H1 (cell line): ENCODE measurements at regions not wholly inside any gene's neighbourhood (a gene's known extent, or its start where the extent isn't known, plus 50 kb on each side); places are given as distances from the start of the nearest gene placed in this dataset.

ENCODE experiments used
- CTCF ChIA-PET: fragments of 300-600 bp; sonication (Branson Sonifier 250); formaldehyde crosslinking; loops from one replicate; lab custom pipeline; 2021; ENCODE audit not compliant: partially characterized antibody; lab: Charles Lee
- POLR2A ChIA-PET: fragments of 300-600 bp; sonication (Branson Sonifier 250); formaldehyde crosslinking; loops from one replicate; lab custom pipeline; 2021; ENCODE audit warnings: inconsistent platforms; ENCODE audit not compliant: partially characterized antibody; lab: Charles Lee
- DNase-seq, 2 experiments: peaks; one replicate each; pipeline versions ENCODE4 v3.0.0 to v3.0.0-alpha.2; 2010 to 2022; ENCODE audit warnings: low spot score in 2 of 2, low read depth in 1 of 2, mixed read lengths in 1 of 2
- FAIRE-seq: peaks from 2 replicates; lab custom pipeline; 2011; peaks lifted over from hg19 to GRCh38; lab: Jason Lieb, UNC
- H2AFZ ChIP-seq: 2 replicates; pipeline ENCODE4 v1.8.1; 2012; ENCODE audit warnings: low read length, inconsistent platforms
- H2AK5ac ChIP-seq: 2 replicates; pipeline ENCODE4 v1.6.1; 2013; ENCODE audit warnings: low read depth, low read length
- H2BK120ac ChIP-seq: replicated peaks from 2 replicates; pipeline ENCODE3; 2013; ENCODE audit warnings: low read depth, low read length, inconsistent platforms
- H2BK12ac ChIP-seq: 2 replicates; pipeline ENCODE4 v1.6.1; 2013; ENCODE audit warnings: low read depth, low read length
- H2BK15ac ChIP-seq: 2 replicates; pipeline ENCODE4 v1.6.1; 2013; ENCODE audit warnings: low read length
- H2BK20ac ChIP-seq: 2 replicates; pipeline ENCODE4 v1.6.1; 2013; ENCODE audit warnings: low read length
- H2BK5ac ChIP-seq: 2 replicates; pipeline ENCODE4 v1.6.1; 2013; ENCODE audit warnings: low read depth, low read length
- H3K14ac ChIP-seq: 2 replicates; pipeline ENCODE4 v1.6.1; 2013; ENCODE audit warnings: inconsistent platforms; ENCODE audit not compliant: insufficient read length
- H3K18ac ChIP-seq: 2 replicates; pipeline ENCODE4 v1.6.1; 2013; ENCODE audit warnings: low read length; ENCODE audit errors: extremely low read depth
- H3K23ac ChIP-seq: 2 replicates; pipeline ENCODE4 v1.6.1; 2013; ENCODE audit warnings: inconsistent platforms; ENCODE audit not compliant: insufficient read length
- H3K23me2 ChIP-seq: 2 replicates; pipeline ENCODE4 v1.6.1; 2013; ENCODE audit warnings: low read depth, low read length
- H3K27ac ChIP-seq: 2 replicates; pipeline ENCODE4 v1.6.1; 2011; ENCODE audit warnings: low read depth, low read length, inconsistent platforms
- H3K27me3 ChIP-seq, 4 experiments: replicated peaks in 1 of 4; 1 replicate in 1 of 4; 2 replicates in 3 of 4; pipeline versions ENCODE4 v1.6.1 to v1.8.1; 2011 to 2013; ENCODE audit warnings: low read length in 3 of 4, mild to moderate bottlenecking in 3 of 4, inconsistent platforms in 2 of 4, mixed read lengths in 2 of 4, moderate library complexity in 1 of 4; ENCODE audit not compliant: control insufficient read depth in 3 of 4, insufficient read depth in 3 of 4; ENCODE audit errors: extremely low read depth in 1 of 4
- H3K36me3 ChIP-seq, 4 experiments: 2 replicates each; pipeline versions ENCODE4 v1.6.1 to v1.8.1; 2011 to 2013; ENCODE audit warnings: mild to moderate bottlenecking in 4 of 4, low read length in 3 of 4, moderate library complexity in 2 of 4, control low read depth in 1 of 4, inconsistent platforms in 1 of 4; ENCODE audit not compliant: insufficient read depth in 4 of 4, control insufficient read depth in 2 of 4
- H3K4ac ChIP-seq: replicated peaks from 2 replicates; pipeline ENCODE3; 2013; ENCODE audit warnings: low read length, low read depth, mixed read lengths, inconsistent platforms; ENCODE audit not compliant: insufficient read length
- H3K4me1 ChIP-seq, 4 experiments: replicated peaks in 1 of 4; 1 replicate in 1 of 4; 2 replicates in 3 of 4; pipeline versions ENCODE4 v1.6.1 to v1.8.1; 2011 to 2013; ENCODE audit warnings: low read length in 3 of 4, inconsistent platforms in 2 of 4, mixed read lengths in 1 of 4; ENCODE audit not compliant: insufficient read depth in 4 of 4, control insufficient read depth in 3 of 4
- H3K4me2 ChIP-seq, 2 experiments: 2 replicates each; pipeline versions ENCODE4 v1.6.1 to v1.8.1; 2011 to 2013; ENCODE audit warnings: low read depth in 2 of 2, low read length in 2 of 2, control low read depth in 1 of 2, inconsistent platforms in 1 of 2, mild to moderate bottlenecking in 1 of 2; ENCODE audit not compliant: insufficient read depth in 1 of 2
- H3K4me3 ChIP-seq, 4 experiments: fragments of 200-600, 300-600 bp in 1 of 4; sonication (generic), shearing (Covaris generic), sonication (Bioruptor Twin) in 1 of 4; 2 replicates each; pipeline versions ENCODE4 v1.5.1 to v1.8.1; 2011 to 2016; ENCODE audit warnings: low read length in 4 of 4, low read depth in 3 of 4, control low read depth in 2 of 4, inconsistent platforms in 2 of 4, mild to moderate bottlenecking in 2 of 4, mixed read lengths in 1 of 4, moderate library complexity in 1 of 4; ENCODE audit not compliant: insufficient read depth in 2 of 4; ENCODE audit errors: extremely low read depth in 1 of 4
- H3K56ac ChIP-seq: replicated peaks from 2 replicates; pipeline ENCODE3; 2013; ENCODE audit warnings: low read depth, mild to moderate bottlenecking, mixed read lengths, low read length, inconsistent platforms; ENCODE audit not compliant: insufficient read length
- H3K79me1 ChIP-seq: 2 replicates; pipeline ENCODE4 v1.6.1; 2013; ENCODE audit warnings: low read depth, low read length, control low read depth
- H3K79me2 ChIP-seq, 2 experiments: 2 replicates each; pipeline versions ENCODE4 v1.6.1 to v1.8.1; 2012 to 2013; ENCODE audit warnings: low read length in 2 of 2, mild to moderate bottlenecking in 2 of 2, inconsistent platforms in 1 of 2; ENCODE audit not compliant: insufficient read depth in 2 of 2, control insufficient read depth in 1 of 2
- H3K9ac ChIP-seq, 4 experiments: replicated peaks in 1 of 4; 1 replicate in 1 of 4; 2 replicates in 3 of 4; pipeline versions ENCODE4 v1.6.1 to v1.8.1; 2011 to 2013; ENCODE audit warnings: low read depth in 3 of 4, low read length in 3 of 4, control low read depth in 2 of 4, mild to moderate bottlenecking in 2 of 4, moderate library complexity in 2 of 4, inconsistent platforms in 1 of 4; ENCODE audit errors: extremely low read depth in 1 of 4
- H3K9me3 ChIP-seq, 2 experiments: 2 replicates each; pipeline versions ENCODE4 v1.6.1 to v1.8.1; 2012 to 2013; ENCODE audit warnings: mild to moderate bottlenecking in 2 of 2, moderate library complexity in 2 of 2, control low read depth in 1 of 2, inconsistent platforms in 1 of 2, low read depth in 1 of 2, low read length in 1 of 2, mixed read lengths in 1 of 2; ENCODE audit not compliant: insufficient read depth in 2 of 2
- H4K20me1 ChIP-seq, 2 experiments: replicated peaks in 1 of 2; 2 replicates each; pipeline versions ENCODE3 to v1.8.1; 2011 to 2013; ENCODE audit warnings: inconsistent platforms in 2 of 2, low read length in 2 of 2, mild to moderate bottlenecking in 1 of 2; ENCODE audit not compliant: insufficient read depth in 2 of 2, control insufficient read depth in 1 of 2
- H4K5ac ChIP-seq: 2 replicates; pipeline ENCODE4 v1.6.1; 2013; ENCODE audit warnings: low read length, low read depth, mixed read lengths, inconsistent platforms; ENCODE audit not compliant: insufficient read length
- H4K8ac ChIP-seq: 2 replicates; pipeline ENCODE4 v1.8.0; 2013; ENCODE audit warnings: mild to moderate bottlenecking, moderate library complexity, low read length, inconsistent platforms; ENCODE audit not compliant: insufficient read depth; ENCODE audit errors: extremely low read depth
- H4K91ac ChIP-seq: replicated peaks from 2 replicates; pipeline ENCODE3; 2013; ENCODE audit warnings: low read length, mixed read lengths, inconsistent platforms; ENCODE audit not compliant: insufficient read length
- ASH2L ChIP-seq: fragments of 200-600, 300-600 bp; sonication (generic); IDR thresholded peaks from one replicate; pipeline ENCODE4 v1.7.1; 2017; ENCODE audit warnings: low read length
- CBX5 ChIP-seq: fragments of 300-800, 300-1000 bp; sonication (generic); IDR thresholded peaks from 2 replicates; pipeline ENCODE4 v1.7.1; 2016; ENCODE audit warnings: antibody characterized with exemption, low read length, low read depth
- CREB1 ChIP-seq: IDR thresholded peaks from 2 replicates; pipeline ENCODE4 v1.6.1; 2012; ENCODE audit warnings: inconsistent platforms
- E2F6 ChIP-seq: IDR thresholded peaks from 2 replicates; pipeline ENCODE4 v1.6.1; 2012; ENCODE audit warnings: inconsistent platforms
- EZH2 ChIP-seq: fragments of 200-600 bp; sonication (generic); IDR thresholded peaks from 2 replicates; pipeline ENCODE4 v1.7.1; 2012; ENCODE audit warnings: low read depth, mild to moderate bottlenecking, moderate library complexity, low read length, inconsistent platforms; ENCODE audit not compliant: severe bottlenecking
- GTF2F1 ChIP-seq: IDR thresholded peaks from 2 replicates; pipeline ENCODE4 v1.6.1; 2012; ENCODE audit warnings: low read depth, low read length, improper control_type of control experiment, borderline replicate concordance
- MAFK ChIP-seq: IDR thresholded peaks from 2 replicates; pipeline ENCODE4 v1.6.1; 2012; ENCODE audit warnings: low read depth, mild to moderate bottlenecking, improper control_type of control experiment, low read length
- RBBP5 ChIP-seq: IDR thresholded peaks from 2 replicates; pipeline ENCODE4 v1.7.1; 2012; ENCODE audit warnings: low read depth, mild to moderate bottlenecking, inconsistent platforms, low read length, moderate library complexity, borderline replicate concordance
- SP1 ChIP-seq: IDR thresholded peaks from 2 replicates; pipeline ENCODE4 v1.6.1; 2011; ENCODE audit warnings: low read depth, low read length
- TAF1 ChIP-seq: IDR thresholded peaks from 2 replicates; pipeline ENCODE4 v1.6.1; 2011; ENCODE audit warnings: mild to moderate bottlenecking, low read depth, low read length
- TBP ChIP-seq: IDR thresholded peaks from 2 replicates; pipeline ENCODE4 v1.6.1; 2011; ENCODE audit warnings: low read depth, low read length, improper control_type of control experiment
- TCF12 ChIP-seq: IDR thresholded peaks from 2 replicates; pipeline ENCODE4 v1.6.1; 2011; ENCODE audit warnings: low read depth, mild to moderate bottlenecking, low read length
- WGBS, 2 experiments: shearing (Covaris generic) in 1 of 2; methylation state at CpG; one replicate each; pipeline versions ENCODE4 v1.1.6 to v1.1.7; 2013 to 2015; ENCODE audit warnings: low lambda C conversion rate in 2 of 2, mixed read lengths in 2 of 2, inconsistent platforms in 1 of 2, low coverage in 1 of 2, missing lambda C conversion rate in 1 of 2; ENCODE audit not compliant: insufficient replicate concordance in 2 of 2, insufficient coverage in 1 of 2, insufficient read length in 1 of 2; ENCODE audit errors: extremely low coverage in 1 of 2, missing lambda C conversion rate in 1 of 2; 5-methylcytosine and 5-hydroxymethylcytosine counted together
- TF ChIP-seq, protein P1 (sequence below), 3 experiments: IDR thresholded peaks; 1 replicate in 2 of 3; 2 replicates in 1 of 3; pipeline versions ENCODE4 v1.5.1 to v1.6.1; 2011; ENCODE audit warnings: low read length in 3 of 3, mild to moderate bottlenecking in 3 of 3, inconsistent platforms in 2 of 3, low read depth in 1 of 3, moderate library complexity in 1 of 3; ENCODE audit not compliant: insufficient read depth in 1 of 3; ENCODE audit errors: control extremely low read depth in 1 of 3

GRCh38 chr3:153330901-153331300, 168.9 kb downstream of the RAP2B start:
- Histone ChIP-seq H2BK12ac (no peak overlapping the region), H3K79me1 (no peaks in the 10 kb centered on the region), H3K18ac (no peak overlapping the region), H2BK120ac (no peak overlapping the region), H3K27me3 (no peaks in the 10 kb centered on the region), H3K23ac (no peak overlapping the region), H3K9ac (no peak overlapping the region), H2BK5ac (no peak overlapping the region), H3K36me3 (no peaks in the 10 kb centered on the region), H4K91ac (no peak overlapping the region), H2AFZ (no peak overlapping the region), H3K56ac (no peak overlapping the region), H3K27ac (no peak overlapping the region), H4K20me1 (no peaks in the 10 kb centered on the region), H2BK15ac (no peak overlapping the region), H3K23me2 (no peaks in the 10 kb centered on the region), H3K14ac (no peak overlapping the region), H3K79me2 (no peaks in the 10 kb centered on the region), H3K9me3 (no peaks in the 10 kb centered on the region), H3K4ac (no peak overlapping the region), H2AK5ac (no peak overlapping the region), H4K5ac (no peak overlapping the region), H3K4me2 (no peak overlapping the region), H3K4me1 (peaks cover 0 to 2% (median 0%) of the 10 kb centered on the region in 4 experiments; a peak in 1 of 7 replicates), H3K4me3 (no peak overlapping the region), H4K8ac (no peak overlapping the region), H2BK20ac (no peak overlapping the region)
- DNase-seq, result no peak
- POLR2A ChIA-PET, result no interaction called here
- WGBS, 2 experiments, result 100% methylated on average over 1 of the region's 1 CpG; no CpG with 5 or more reads in 1 of the 2 experiments
- CTCF ChIA-PET, result no interaction called here
- no peak for FAIRE-seq
- TF ChIP-seq MAFK (no peak), E2F6 (no peak), EZH2 (no peak), TAF1 (no peak), ASH2L (no peak), TBP (no peak), CBX5 (no peak), CREB1 (no peak), TCF12 (no peak), RBBP5 (no peak), SP1 (no peak), GTF2F1 (no peak)
- TF ChIP-seq, protein P1, sequence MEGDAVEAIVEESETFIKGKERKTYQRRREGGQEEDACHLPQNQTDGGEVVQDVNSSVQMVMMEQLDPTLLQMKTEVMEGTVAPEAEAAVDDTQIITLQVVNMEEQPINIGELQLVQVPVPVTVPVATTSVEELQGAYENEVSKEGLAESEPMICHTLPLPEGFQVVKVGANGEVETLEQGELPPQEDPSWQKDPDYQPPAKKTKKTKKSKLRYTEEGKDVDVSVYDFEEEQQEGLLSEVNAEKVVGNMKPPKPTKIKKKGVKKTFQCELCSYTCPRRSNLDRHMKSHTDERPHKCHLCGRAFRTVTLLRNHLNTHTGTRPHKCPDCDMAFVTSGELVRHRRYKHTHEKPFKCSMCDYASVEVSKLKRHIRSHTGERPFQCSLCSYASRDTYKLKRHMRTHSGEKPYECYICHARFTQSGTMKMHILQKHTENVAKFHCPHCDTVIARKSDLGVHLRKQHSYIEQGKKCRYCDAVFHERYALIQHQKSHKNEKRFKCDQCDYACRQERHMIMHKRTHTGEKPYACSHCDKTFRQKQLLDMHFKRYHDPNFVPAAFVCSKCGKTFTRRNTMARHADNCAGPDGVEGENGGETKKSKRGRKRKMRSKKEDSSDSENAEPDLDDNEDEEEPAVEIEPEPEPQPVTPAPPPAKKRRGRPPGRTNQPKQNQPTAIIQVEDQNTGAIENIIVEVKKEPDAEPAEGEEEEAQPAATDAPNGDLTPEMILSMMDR (IDR thresholded peaks at IDR 0.05; ENCODE audit: control extremely low read depth in 1 of 3, insufficient read depth in 1 of 3, low read depth in 1 of 3, low read length in 3 of 3), result no peak
